ENCODE measurements at regions not wholly inside any gene's neighbourhood (a gene's known extent, or its start where the extent isn't known, plus 50 kb on each side); places are given as distances from the start of the nearest gene placed in this dataset.

- Histone ChIP-seq H3K27me3 (ENCODE audit: control insufficient read depth, insufficient read depth, low read length) (peaks cover 6% of the 10 kb centered on the region; the same call in 1 of the 2 replicates), H3K27ac (ENCODE audit: low read length) (no peak overlapping the region), H3K4me3 (ENCODE audit: low read depth in 2 of 2, low read length in 2 of 2) (no peak overlapping the region), H3K9me3 (ENCODE audit: control insufficient read depth, insufficient read depth, low read depth, low read length) (no peaks in the 10 kb centered on the region), H3K4me1 (ENCODE audit: control insufficient read depth, insufficient read depth, low read length) (no peaks in the 10 kb centered on the region), H3K36me3 (ENCODE audit: control insufficient read depth, insufficient read depth, low read length) (no peaks in the 10 kb centered on the region)
- DNase-seq (ENCODE audit: low read depth, low spot score) (no peak), ATAC-seq (no peak)
- in situ Hi-C loops (cut with HindIII; ENCODE audit: low pct_unique_long_range_greater_than_20kb, low sequenced_read_pairs), result no loop called here
- intact Hi-C loops (cut with micrococcal nuclease; ENCODE audit: unreplicated experiment), result loop anchor here (10.0 kb wide), 1 partner anchor 225 kb away; no protein-coding TSS in a partner anchor
- TF ChIP-seq CTCF (IDR thresholded peaks at IDR 0.05), result no peak
- no peak for TF ChIP-seq POLR2AphosphoS5 (IDR thresholded peaks at IDR 0.05; ENCODE audit: low read depth, low read length)
- TF ChIP-seq REST (IDR thresholded peaks at IDR 0.05; ENCODE audit: insufficient read depth in 1 of 2, low read depth in 2 of 2, low read length in 1 of 2), result no peak
- TF ChIP-seq SIN3A (IDR thresholded peaks at IDR 0.05; ENCODE audit: borderline replicate concordance, insufficient read depth, low read depth, low read length), result no peak
- ChIA-PET POLR2A (no interaction called here), CTCF (no interaction called here)
- BruUV-seq (replicated peaks), result no TSS peak
These were observed 194.2 kb upstream of the GMDS start for GRCh38 chr6:2439632-2440031.

- no peaks in the 10 kb centered on the region for H3K9me3 ChIP-seq (ENCODE audit: control insufficient read depth, insufficient read depth, low read depth, low read length)
- H3K36me3 ChIP-seq (ENCODE audit: control insufficient read depth, insufficient read depth, low read length), result no peaks in the 10 kb centered on the region
- DNase-seq (ENCODE audit: low read depth, low spot score) (no peak), ATAC-seq (no peak)
- H3K27ac ChIP-seq (ENCODE audit: low read length), result no peak overlapping the region
- intact Hi-C loops (cut with micrococcal nuclease; ENCODE audit: unreplicated experiment) (no loop called here), in situ Hi-C loops (cut with HindIII; ENCODE audit: low pct_unique_long_range_greater_than_20kb, low sequenced_read_pairs) (no loop called here)
- no TSS peak for BruUV-seq (replicated peaks)
- H3K4me3 ChIP-seq (ENCODE audit: low read depth in 2 of 2, low read length in 2 of 2), result no peak overlapping the region
- POLR2A ChIA-PET, result no interaction called here
- CTCF ChIA-PET, result no interaction called here
- peaks cover 6% of the 10 kb centered on the region; the same call in 1 of the 2 replicates for H3K27me3 ChIP-seq (ENCODE audit: control insufficient read depth, insufficient read depth, low read length)
- H3K4me1 ChIP-seq (ENCODE audit: control insufficient read depth, insufficient read depth, low read length), result no peaks in the 10 kb centered on the region
- no peak for TF ChIP-seq SIN3A (IDR thresholded peaks at IDR 0.05; ENCODE audit: borderline replicate concordance, insufficient read depth, low read depth, low read length)
- no peak for TF ChIP-seq POLR2AphosphoS5 (IDR thresholded peaks at IDR 0.05; ENCODE audit: low read depth, low read length)
- no peak for TF ChIP-seq CTCF (IDR thresholded peaks at IDR 0.05)
- TF ChIP-seq TCF7L2 (IDR thresholded peaks at IDR 0.05; ENCODE audit: low read depth, low read length), result no peak
These were observed 193.7 kb upstream of the GMDS start for GRCh38 chr6:2439082-2439481.

Data from Panc1 (cell line).